ENCODE measurements at regions not wholly inside any gene's neighbourhood (a gene's known extent, or its start where the extent isn't known, plus 50 kb on each side); places are given as distances from the start of the nearest gene placed in this dataset.

GRCh38 chr1:198970916-198971315, 332.1 kb downstream of the PTPRC start:
- TF ChIP-seq POLR2AphosphoS5 (IDR thresholded peaks at IDR 0.05; ENCODE audit: low read depth, low read length) (no peak), TAF1 (IDR thresholded peaks at IDR 0.05; ENCODE audit: borderline replicate concordance, insufficient read depth, low read length) (no peak), REST (IDR thresholded peaks at IDR 0.05; ENCODE audit: insufficient read depth in 1 of 2, low read depth in 2 of 2, low read length in 2 of 2) (no peak)

Measured in PFSK-1 (cell line).